GM18502 (cell line): ENCODE measurements at regions not wholly inside any gene's neighbourhood (a gene's known extent, or its start where the extent isn't known, plus 50 kb on each side); places are given as distances from the start of the nearest gene placed in this dataset.
A peak's percentile ranks its signal among the peaks of the same experiment; 100 is the strongest.

Experiments
- ATAC-seq: cut with Tn5 transposase; IDR thresholded peaks from one replicate; pipeline ENCODE4 v1.9.1; 2021; ENCODE audit warnings: mild to moderate bottlenecking; ENCODE audit not compliant: unreplicated experiment, poor library complexity

GRCh38 chr13:74045583-74045982, 88.6 kb downstream of the KLF12 start:
- ATAC-seq: no peak

- ATAC-seq: no peak
Measured at GRCh38 chr13:74043237-74043636, 91.0 kb downstream of the KLF12 start.

GRCh38 chr13:74040200-74040599, 94.0 kb downstream of the KLF12 start:
- ATAC-seq: peak; percentile 77

- ATAC-seq: no peak
Measured at GRCh38 chr13:74039667-74040066, 94.5 kb downstream of the KLF12 start.

- ATAC-seq: no peak
Measured at GRCh38 chr13:74039154-74039553, 95.0 kb downstream of the KLF12 start.

GRCh38 chr13:74037762-74038161, 96.4 kb downstream of the KLF12 start:
- peak; percentile 66 for ATAC-seq

GRCh38 chr13:74036373-74036772, 97.8 kb downstream of the KLF12 start:
- ATAC-seq: no peak

- no peak for ATAC-seq
Measured at GRCh38 chr13:74035896-74036295, 98.3 kb downstream of the KLF12 start.

GRCh38 chr13:74032325-74032724, 101.9 kb downstream of the KLF12 start:
- no peak for ATAC-seq

- peak; percentile 44 for ATAC-seq
Measured at GRCh38 chr13:74027161-74027779, 106.9 kb downstream of the KLF12 start.

GRCh38 chr13:74026753-74027152, 107.5 kb downstream of the KLF12 start:
- peak; percentile 96 for ATAC-seq

- no peak for ATAC-seq
Measured at GRCh38 chr13:74025369-74025768, 108.8 kb downstream of the KLF12 start.

- ATAC-seq: no peak
Measured at GRCh38 chr13:74024856-74025255, 109.3 kb downstream of the KLF12 start.

- no peak for ATAC-seq
Measured at GRCh38 chr13:74024314-74024713, 109.9 kb downstream of the KLF12 start.

GRCh38 chr13:74023484-74023883, 110.7 kb downstream of the KLF12 start:
- ATAC-seq: no peak

GRCh38 chr13:74021505-74021904, 112.7 kb downstream of the KLF12 start:
- ATAC-seq: no peak

- no peak for ATAC-seq
Measured at GRCh38 chr13:74018062-74018431, 116.2 kb downstream of the KLF12 start.

- ATAC-seq: peak; percentile 43
Measured at GRCh38 chr13:74017301-74018061, 116.7 kb downstream of the KLF12 start.

- ATAC-seq: peak; percentile 77
Measured at GRCh38 chr13:74015137-74015536, 119.1 kb downstream of the KLF12 start.

- no peak for ATAC-seq
Measured at GRCh38 chr13:74009100-74009668, 125.0 kb downstream of the KLF12 start.

GRCh38 chr13:74006666-74007065, 127.5 kb downstream of the KLF12 start:
- ATAC-seq: no peak
